KMS-11 (cell line): ENCODE measurements at regions not wholly inside any gene's neighbourhood (a gene's known extent, or its start where the extent isn't known, plus 50 kb on each side); places are given as distances from the start of the nearest gene placed in this dataset.

Experiments used
- H2AFZ ChIP-seq: fragments of 200-600 bp; sonication (generic); 2 replicates; pipeline ENCODE4 v1.6.1; 2016; ENCODE audit warnings: antibody characterized with exemption, mixed run types, low read depth
- H3K27ac ChIP-seq: fragments of 200-600 bp; sonication (generic); 2 replicates; pipeline ENCODE4 v1.6.1; 2016; ENCODE audit warnings: mild to moderate bottlenecking, mixed run types
- H3K27me3 ChIP-seq: fragments of 200-600 bp; sonication (generic); 2 replicates; pipeline ENCODE4 v1.6.1; 2017; ENCODE audit warnings: mild to moderate bottlenecking, low read depth, mixed run types, moderate library complexity; ENCODE audit not compliant: insufficient read depth
- H3K36me3 ChIP-seq: fragments of 200-600 bp; sonication (generic); 2 replicates; pipeline ENCODE4 v1.6.1; 2017; ENCODE audit warnings: mild to moderate bottlenecking, mixed run types; ENCODE audit not compliant: insufficient read depth
- H3K4me1 ChIP-seq: fragments of 200-600 bp; sonication (generic); 2 replicates; pipeline ENCODE4 v1.6.1; 2016; ENCODE audit warnings: mild to moderate bottlenecking, low read depth, mixed run types; ENCODE audit not compliant: poor library complexity, severe bottlenecking
- H3K4me2 ChIP-seq: fragments of 200-600 bp; sonication (generic); 2 replicates; pipeline ENCODE4 v1.7.0; 2016; ENCODE audit warnings: mild to moderate bottlenecking, mixed run types
- H3K4me3 ChIP-seq: fragments of 200-600 bp; sonication (generic); IDR thresholded peaks from 2 replicates; pipeline ENCODE4 v1.6.1; 2017; ENCODE audit warnings: low read depth, low read length, mixed read lengths; ENCODE audit not compliant: insufficient read depth
- H3K79me2 ChIP-seq: fragments of 200-600 bp; sonication (generic); 2 replicates; pipeline ENCODE4 v1.6.1; 2016; ENCODE audit warnings: low read depth, mixed run types; ENCODE audit not compliant: insufficient read depth
- H3K9ac ChIP-seq: fragments of 200-600 bp; sonication (generic); 2 replicates; pipeline ENCODE4 v1.6.1; 2016; ENCODE audit warnings: mild to moderate bottlenecking, mixed run types
- H4K20me1 ChIP-seq: fragments of 200-600 bp; sonication (generic); 2 replicates; pipeline ENCODE4 v1.6.1; 2016; ENCODE audit warnings: mild to moderate bottlenecking, mixed run types; ENCODE audit not compliant: insufficient read depth
- TF ChIP-seq, protein P1 (sequence below): fragments of 200-600 bp; sonication (generic); conservative IDR thresholded peaks from 2 replicates; pipeline ENCODE4 v1.6.1; 2017; ENCODE audit warnings: low read depth, mild to moderate bottlenecking, antibody characterized with exemption, low read length, moderate library complexity, mixed read lengths

DNA sequence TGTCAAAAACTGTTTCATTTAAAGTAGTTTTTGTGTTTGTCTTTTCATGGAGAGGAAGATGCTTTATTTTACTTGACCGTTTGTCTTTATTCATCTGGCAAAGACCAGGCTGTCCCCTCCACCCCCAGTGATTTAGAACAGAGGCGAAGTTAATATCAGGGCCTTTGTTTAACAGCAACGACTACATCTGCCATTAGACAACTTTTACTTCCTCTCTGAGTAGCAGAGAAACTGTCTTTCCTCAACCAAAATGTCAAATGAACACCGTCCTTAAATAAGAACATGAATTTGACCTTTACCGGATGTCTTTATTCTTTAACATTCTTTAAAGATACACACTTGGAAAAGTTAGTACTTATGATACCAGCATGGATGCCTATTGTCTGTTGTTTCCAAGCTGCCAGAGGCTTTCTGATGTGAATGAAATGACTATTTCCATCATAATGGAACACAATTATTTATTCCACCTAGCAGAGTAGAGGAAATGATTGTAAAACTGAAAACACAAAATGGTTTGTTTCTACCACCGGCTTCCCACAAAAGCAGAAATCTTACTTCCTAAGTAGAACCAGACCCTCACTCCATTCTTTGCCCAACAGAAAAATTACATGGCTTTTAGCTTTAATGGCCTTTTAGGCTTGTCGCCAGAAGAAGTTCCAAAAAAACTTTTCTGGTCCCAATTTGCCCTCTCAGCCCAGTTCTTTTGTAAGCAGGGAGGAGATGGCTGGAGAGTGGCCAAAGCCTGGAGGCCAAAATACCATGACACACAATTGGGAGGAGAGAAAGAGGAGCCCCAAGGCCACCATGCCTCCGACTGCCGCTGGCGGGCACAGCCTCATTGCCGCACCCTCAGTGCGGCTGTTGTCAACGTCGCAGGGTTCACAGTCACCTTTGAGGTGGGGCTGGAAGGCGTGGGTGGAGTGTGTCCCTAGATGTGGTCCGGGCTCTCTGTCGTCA is 168.5 kb downstream of the TEX36 start:
- TF ChIP-seq, protein P1, sequence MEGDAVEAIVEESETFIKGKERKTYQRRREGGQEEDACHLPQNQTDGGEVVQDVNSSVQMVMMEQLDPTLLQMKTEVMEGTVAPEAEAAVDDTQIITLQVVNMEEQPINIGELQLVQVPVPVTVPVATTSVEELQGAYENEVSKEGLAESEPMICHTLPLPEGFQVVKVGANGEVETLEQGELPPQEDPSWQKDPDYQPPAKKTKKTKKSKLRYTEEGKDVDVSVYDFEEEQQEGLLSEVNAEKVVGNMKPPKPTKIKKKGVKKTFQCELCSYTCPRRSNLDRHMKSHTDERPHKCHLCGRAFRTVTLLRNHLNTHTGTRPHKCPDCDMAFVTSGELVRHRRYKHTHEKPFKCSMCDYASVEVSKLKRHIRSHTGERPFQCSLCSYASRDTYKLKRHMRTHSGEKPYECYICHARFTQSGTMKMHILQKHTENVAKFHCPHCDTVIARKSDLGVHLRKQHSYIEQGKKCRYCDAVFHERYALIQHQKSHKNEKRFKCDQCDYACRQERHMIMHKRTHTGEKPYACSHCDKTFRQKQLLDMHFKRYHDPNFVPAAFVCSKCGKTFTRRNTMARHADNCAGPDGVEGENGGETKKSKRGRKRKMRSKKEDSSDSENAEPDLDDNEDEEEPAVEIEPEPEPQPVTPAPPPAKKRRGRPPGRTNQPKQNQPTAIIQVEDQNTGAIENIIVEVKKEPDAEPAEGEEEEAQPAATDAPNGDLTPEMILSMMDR, result no peak
- H2AFZ ChIP-seq, result no peak overlapping the region
- H3K27me3 ChIP-seq, result no peaks in the 10 kb centered on the region
- H3K9ac ChIP-seq, result no peak overlapping the region
- no peak overlapping the region for H3K4me3 ChIP-seq
- no peaks in the 10 kb centered on the region for H3K79me2 ChIP-seq
- H3K4me1 ChIP-seq, result no peaks in the 10 kb centered on the region
- no peak overlapping the region for H3K27ac ChIP-seq
- no peaks in the 10 kb centered on the region for H3K36me3 ChIP-seq
- H3K4me2 ChIP-seq, result no peak overlapping the region
- H4K20me1 ChIP-seq, result no peaks in the 10 kb centered on the region

DNA sequence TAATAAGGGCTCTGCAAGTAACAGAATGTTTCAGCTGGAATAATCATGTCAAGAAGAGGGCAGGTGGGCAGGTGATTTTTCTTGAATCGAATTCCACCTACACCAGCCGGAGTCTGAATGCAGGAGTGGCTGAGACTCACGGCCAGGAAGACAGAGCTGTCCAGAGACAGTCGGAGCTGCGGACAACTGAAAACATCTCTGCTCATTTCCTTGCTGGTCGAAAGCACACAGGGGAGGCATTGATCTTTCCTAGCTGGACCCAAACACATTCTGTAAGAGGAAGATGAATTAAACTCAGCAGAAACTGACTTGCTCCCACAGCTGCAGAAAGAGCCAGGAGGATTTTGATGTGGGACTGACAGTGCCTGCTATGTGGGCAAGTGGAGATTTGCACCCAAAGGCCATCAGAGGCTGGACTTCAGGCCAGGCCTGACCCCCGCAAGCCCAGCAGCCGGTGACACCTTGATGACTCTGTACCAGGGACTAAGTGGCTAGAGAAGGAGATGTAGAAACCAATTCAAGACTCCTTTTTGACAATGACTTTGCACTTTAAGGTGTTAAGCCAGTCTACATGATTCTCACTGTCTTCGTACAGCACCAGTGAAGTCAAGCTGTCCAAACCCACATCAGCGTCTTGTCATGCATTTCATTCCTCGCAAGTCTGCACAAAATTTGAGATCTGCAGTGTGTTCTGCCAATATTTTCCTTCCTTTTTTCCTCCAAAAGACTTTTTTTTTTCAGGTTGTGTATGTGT is 169.4 kb downstream of the TEX36 start:
- no peaks in the 10 kb centered on the region for H4K20me1 ChIP-seq
- H3K27ac ChIP-seq, result no peak overlapping the region
- no peak overlapping the region for H3K4me2 ChIP-seq
- H3K79me2 ChIP-seq, result no peaks in the 10 kb centered on the region
- no peaks in the 10 kb centered on the region for H3K27me3 ChIP-seq
- no peaks in the 10 kb centered on the region for H3K4me1 ChIP-seq
- no peaks in the 10 kb centered on the region for H3K36me3 ChIP-seq
- H3K4me3 ChIP-seq, result no peak overlapping the region
- H2AFZ ChIP-seq, result no peak overlapping the region
- no peak overlapping the region for H3K9ac ChIP-seq
- TF ChIP-seq, protein P1, result no peak

- Histone ChIP-seq H3K4me1 (no peaks in the 10 kb centered on the region), H3K4me2 (no peak overlapping the region), H3K36me3 (no peaks in the 10 kb centered on the region), H4K20me1 (no peaks in the 10 kb centered on the region), H3K79me2 (no peaks in the 10 kb centered on the region), H3K9ac (no peak overlapping the region), H3K27me3 (no peaks in the 10 kb centered on the region), H2AFZ (no peak overlapping the region), H3K4me3 (no peak overlapping the region), H3K27ac (no peak overlapping the region)
- TF ChIP-seq, protein P1, result no peak
These were observed 172.0 kb downstream of the TEX36 start for GRCh38 chr10:125510998-125511397.

DNA sequence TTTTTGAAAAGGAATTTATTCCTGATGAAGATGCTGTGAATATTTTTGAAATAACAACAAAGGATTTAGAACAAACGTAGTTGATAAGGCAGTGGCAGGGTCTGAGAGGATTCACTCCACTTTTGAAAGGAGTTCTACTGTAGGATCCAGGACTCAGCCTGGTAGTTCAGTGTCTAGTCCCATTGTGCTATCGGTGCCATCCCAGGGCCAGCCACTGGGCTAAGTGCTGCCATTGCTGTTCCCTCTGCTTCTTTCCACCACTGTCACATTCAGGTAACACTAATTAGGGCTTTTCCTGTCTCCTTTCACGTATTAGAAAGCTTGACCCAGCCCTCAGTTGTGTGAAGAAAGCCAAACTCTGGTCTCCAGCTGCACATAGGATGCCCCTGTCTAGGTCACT is 177.3 kb downstream of the TEX36 start:
- TF ChIP-seq, protein P1, result no peak
- Histone ChIP-seq H3K4me3 (no peak overlapping the region), H4K20me1 (no peaks in the 10 kb centered on the region), H3K9ac (no peak overlapping the region), H3K79me2 (no peaks in the 10 kb centered on the region), H3K4me2 (no peak overlapping the region), H3K36me3 (no peaks in the 10 kb centered on the region), H3K27ac (no peak overlapping the region), H3K4me1 (no peaks in the 10 kb centered on the region), H3K27me3 (no peaks in the 10 kb centered on the region), H2AFZ (no peak overlapping the region)
